CD4-positive, CD25-positive, alpha-beta regulatory T cell (primary cell): ENCODE measurements at regions not wholly inside any gene's neighbourhood (a gene's known extent, or its start where the extent isn't known, plus 50 kb on each side); places are given as distances from the start of the nearest gene placed in this dataset.
A peak's percentile ranks its signal among the peaks of the same experiment; 100 is the strongest.
"Not testable (repeated sequence)": the region's sequence is repeated elsewhere in the genome, so short reads cannot be mapped to it uniquely, and the experiment has no call there.

ENCODE experiments used
- ATAC-seq, 2 donors: fragments of 150-1000 bp; cut with Tn5 transposase; one replicate each; pipeline ENCODE4 v1.10.0; 2021; ENCODE audit warnings: low read depth in 2 of 2, moderate number of reproducible peaks in 2 of 2, moderate library complexity in 1 of 2
- DNase-seq, 3 donors: peaks; one replicate each; pipeline versions ENCODE4 v3.0.0 to v3.0.0-alpha.2; 2012 to 2022; ENCODE audit warnings: mixed read lengths in 1 of 3
- H3K27ac ChIP-seq: one replicate; pipeline ENCODE4 v1.7.0; 2013; ENCODE audit warnings: mild to moderate bottlenecking, low read length; ENCODE audit not compliant: insufficient read depth, poor library complexity, severe bottlenecking
- H3K27me3 ChIP-seq: one replicate; pipeline ENCODE4 v1.7.0; 2013; ENCODE audit warnings: low read length; ENCODE audit not compliant: control insufficient read depth, insufficient read depth
- H3K36me3 ChIP-seq: one replicate; pipeline ENCODE4 v1.7.0; 2013; ENCODE audit warnings: mild to moderate bottlenecking, low read length, moderate library complexity; ENCODE audit not compliant: control insufficient read depth, insufficient read depth
- H3K4me1 ChIP-seq: 2 replicates; pipeline ENCODE4 v1.7.0; 2013; ENCODE audit warnings: mild to moderate bottlenecking, low read length; ENCODE audit not compliant: insufficient read depth, control insufficient read depth, poor library complexity, severe bottlenecking
- H3K4me3 ChIP-seq: one replicate; pipeline ENCODE4 v1.7.0; 2013; ENCODE audit warnings: low read depth, mild to moderate bottlenecking, low read length, moderate library complexity
- H3K9me3 ChIP-seq, 2 experiments: 1 replicate in 1 of 2; 2 replicates in 1 of 2; pipeline ENCODE4 v1.7.0; 2013; ENCODE audit warnings: low read length in 2 of 2, mild to moderate bottlenecking in 1 of 2, moderate library complexity in 1 of 2; ENCODE audit not compliant: control insufficient read depth in 2 of 2
- H3K27ac Mint-ChIP-seq, 3 donors: one replicate each; pipeline ENCODE4 v1.8.0; 2020 to 2022; ENCODE audit warnings: mild to moderate bottlenecking in 3 of 3, mixed read lengths in 3 of 3, moderate library complexity in 2 of 3
- H3K27me3 Mint-ChIP-seq: one replicate; pipeline ENCODE4 v1.8.0; 2022; ENCODE audit warnings: mild to moderate bottlenecking, mixed read lengths
- H3K36me3 Mint-ChIP-seq: one replicate; pipeline ENCODE4 v1.8.0; 2020; ENCODE audit warnings: mixed read lengths
- H3K4me1 Mint-ChIP-seq, 4 donors: one replicate each; pipeline ENCODE4 v1.8.0; 2020 to 2022; ENCODE audit warnings: mixed read lengths in 4 of 4, mild to moderate bottlenecking in 1 of 4
- H3K4me3 Mint-ChIP-seq, 4 donors: one replicate each; pipeline ENCODE4 v1.8.0; 2020 to 2022; ENCODE audit warnings: mild to moderate bottlenecking in 4 of 4, mixed read lengths in 4 of 4, moderate library complexity in 3 of 4
- H3K9me3 Mint-ChIP-seq, 7 donors: one replicate each; pipeline ENCODE4 v1.8.0; 2020 to 2022; ENCODE audit warnings: mixed read lengths in 7 of 7, mild to moderate bottlenecking in 3 of 7, moderate library complexity in 2 of 7

DNA sequence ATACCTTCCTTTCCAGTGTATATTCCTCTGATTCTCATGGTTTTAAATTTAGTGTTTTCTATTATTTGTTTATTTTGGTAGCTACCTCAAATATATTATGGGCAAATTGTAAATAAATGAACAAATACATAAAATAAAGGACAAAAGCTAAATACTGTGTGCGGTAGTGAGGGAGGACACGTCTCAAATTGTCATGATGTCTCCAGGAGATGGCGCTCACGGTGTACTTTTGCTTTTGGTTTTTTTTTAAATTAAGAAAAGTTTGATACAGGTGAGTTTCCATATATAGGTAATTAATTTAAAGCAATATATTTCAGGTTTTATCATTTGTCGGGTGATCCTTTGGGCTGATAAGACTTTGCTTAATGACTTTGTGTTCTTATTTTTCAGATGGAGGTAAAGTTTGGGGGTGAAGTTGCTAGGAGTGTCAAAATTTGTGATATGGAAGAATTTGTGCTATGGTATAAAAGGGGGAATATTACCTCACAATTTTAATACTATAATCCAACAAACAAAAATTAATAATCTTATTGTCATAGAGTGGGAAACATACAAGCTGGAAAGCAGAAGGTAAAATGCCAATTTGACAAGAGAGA is 68.4 kb upstream of the TMEM229A start:
- no peak overlapping the region for H3K27ac ChIP-seq
- H3K9me3 Mint-ChIP-seq, result peaks cover 0 to 13% (median 4%) of the 10 kb centered on the region in 7 donors
- ATAC-seq, result no peak
- no peaks in the 10 kb centered on the region for H3K4me1 Mint-ChIP-seq
- H3K27me3 Mint-ChIP-seq, result no peaks in the 10 kb centered on the region
- peak in 1 of 3 donors; percentile 8 for DNase-seq
- no peak overlapping the region for H3K4me3 ChIP-seq
- no peaks in the 10 kb centered on the region for H3K27me3 ChIP-seq
- H3K9me3 ChIP-seq, result no peaks in the 10 kb centered on the region
- H3K4me3 Mint-ChIP-seq, result no peak overlapping the region
- H3K27ac Mint-ChIP-seq, result no peak overlapping the region
- H3K36me3 ChIP-seq, result no peaks in the 10 kb centered on the region
- H3K4me1 ChIP-seq, result no peaks in the 10 kb centered on the region
- no peaks in the 10 kb centered on the region for H3K36me3 Mint-ChIP-seq

DNA sequence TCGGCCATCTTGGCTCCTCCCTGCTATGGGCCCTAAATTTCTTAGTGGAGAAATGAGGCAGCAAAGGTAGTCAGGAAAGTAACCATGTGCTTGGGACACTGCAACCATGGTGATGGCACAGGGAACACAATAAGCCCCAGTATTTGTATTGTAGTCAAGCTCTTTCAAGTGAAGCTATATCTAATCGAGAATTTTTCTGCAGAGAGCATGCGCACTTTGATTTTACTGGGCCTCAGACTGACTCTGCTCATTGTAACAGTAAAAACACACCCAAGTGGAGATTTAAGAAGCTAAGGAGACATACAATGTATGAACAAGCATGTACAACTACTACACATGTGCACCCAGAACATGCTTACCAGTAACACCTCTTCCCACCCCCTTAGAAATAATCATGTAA is 67.3 kb upstream of the TMEM229A start:
- Histone ChIP-seq H3K27ac (no peak overlapping the region), H3K4me1 (no peaks in the 10 kb centered on the region), H3K27me3 (no peaks in the 10 kb centered on the region), H3K36me3 (no peaks in the 10 kb centered on the region), H3K9me3 (no peaks in the 10 kb centered on the region), H3K4me3 (no peak overlapping the region)
- no peaks in the 10 kb centered on the region for H3K4me1 Mint-ChIP-seq
- H3K27me3 Mint-ChIP-seq, result no peaks in the 10 kb centered on the region
- H3K27ac Mint-ChIP-seq, result peak overlapping the region in 1 of 3 donors; percentile 38
- H3K36me3 Mint-ChIP-seq, result no peaks in the 10 kb centered on the region
- H3K9me3 Mint-ChIP-seq, result peaks cover 0 to 13% (median 4%) of the 10 kb centered on the region in 7 donors
- DNase-seq (no peak), ATAC-seq (no peak)
- H3K4me3 Mint-ChIP-seq, result no peak overlapping the region

DNA sequence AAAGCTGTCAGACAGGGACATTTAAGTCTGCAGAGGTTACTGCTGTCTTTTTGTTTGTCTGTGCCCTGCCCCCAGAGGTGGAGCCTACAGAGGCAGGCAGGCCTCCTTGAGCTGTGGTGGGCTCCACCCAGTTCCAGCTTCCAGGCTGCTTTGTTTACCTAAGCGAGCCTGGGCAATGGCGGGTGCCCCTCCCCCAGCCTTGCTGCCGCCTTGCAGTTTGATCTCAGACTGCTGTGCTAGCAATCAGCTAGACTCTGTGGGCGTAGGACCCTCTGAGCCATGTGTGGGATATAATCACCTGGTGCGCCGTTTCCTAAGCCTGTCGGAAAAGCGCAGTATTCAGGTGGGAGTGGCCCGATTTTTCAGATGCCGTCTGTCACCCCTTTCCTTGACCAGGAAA is 66.7 kb upstream of the TMEM229A start:
- not testable (repeated sequence) for H3K27me3 Mint-ChIP-seq, H3K4me1 ChIP-seq, H3K27ac Mint-ChIP-seq, H3K36me3 Mint-ChIP-seq, H3K9me3 ChIP-seq, ATAC-seq, H3K4me3 Mint-ChIP-seq, H3K27ac ChIP-seq, H3K36me3 ChIP-seq, H3K27me3 ChIP-seq, DNase-seq, H3K4me1 Mint-ChIP-seq, H3K4me3 ChIP-seq
- H3K9me3 Mint-ChIP-seq, result peaks cover 0 to 13% (median 4%) of the 10 kb centered on the region in 7 donors

DNA sequence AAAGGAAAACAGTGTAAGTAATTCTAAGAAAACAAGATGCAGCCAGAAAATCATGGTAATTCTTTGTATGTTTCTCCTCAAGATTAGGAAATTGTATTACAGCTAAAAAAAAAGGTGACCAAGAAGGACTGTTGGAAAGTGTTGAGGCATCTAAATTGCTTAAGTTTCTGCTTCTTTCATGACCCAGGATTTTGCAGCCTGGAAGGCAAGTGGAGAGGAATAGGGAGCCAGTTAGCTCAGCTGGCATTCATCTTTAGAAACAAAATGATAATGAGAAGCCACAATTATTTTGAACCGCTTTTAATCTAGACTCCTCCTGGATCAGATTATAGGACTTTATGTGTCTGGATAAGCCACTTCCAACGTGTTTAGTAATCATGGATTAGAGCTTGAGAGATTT is 56.8 kb upstream of the TMEM229A start:
- no peaks in the 10 kb centered on the region for H3K9me3 ChIP-seq
- no peak overlapping the region for H3K27ac Mint-ChIP-seq
- H3K4me3 Mint-ChIP-seq, result no peak overlapping the region
- H3K4me3 ChIP-seq, result no peak overlapping the region
- H3K27ac ChIP-seq, result no peak overlapping the region
- DNase-seq (no peak), ATAC-seq (no peak)
- H3K27me3 Mint-ChIP-seq, result no peaks in the 10 kb centered on the region
- H3K4me1 Mint-ChIP-seq, result no peaks in the 10 kb centered on the region
- no peaks in the 10 kb centered on the region for H3K36me3 Mint-ChIP-seq
- no peaks in the 10 kb centered on the region for H3K36me3 ChIP-seq
- no peaks in the 10 kb centered on the region for H3K4me1 ChIP-seq
- H3K27me3 ChIP-seq, result no peaks in the 10 kb centered on the region
- peaks cover 0 to 4% (median 0%) of the 10 kb centered on the region in 7 donors for H3K9me3 Mint-ChIP-seq

DNA sequence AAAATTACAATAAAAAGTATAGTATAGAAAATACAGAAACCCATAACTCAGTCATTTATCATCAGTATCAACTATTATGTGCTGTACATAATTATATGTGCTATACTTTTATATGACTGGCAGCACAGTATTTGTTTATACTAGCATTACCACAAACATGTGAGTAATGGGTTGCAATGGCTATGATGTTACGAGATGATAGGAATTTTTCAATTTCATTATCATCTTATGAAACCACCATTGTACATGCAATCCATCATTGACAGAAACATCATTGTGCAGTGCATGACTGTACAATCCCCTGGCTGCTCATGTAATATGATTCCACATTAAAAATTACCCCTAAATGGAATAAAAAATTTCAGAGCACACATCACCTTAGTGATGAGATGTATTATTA is 55.7 kb upstream of the TMEM229A start:
- Mint-ChIP-seq H3K27ac (no peak overlapping the region), H3K9me3 (peaks cover 0 to 4% (median 0%) of the 10 kb centered on the region in 7 donors), H3K4me3 (no peak overlapping the region), H3K4me1 (no peaks in the 10 kb centered on the region), H3K27me3 (no peaks in the 10 kb centered on the region), H3K36me3 (no peaks in the 10 kb centered on the region)
- Histone ChIP-seq H3K36me3 (no peaks in the 10 kb centered on the region), H3K4me3 (no peak overlapping the region), H3K27me3 (no peaks in the 10 kb centered on the region), H3K9me3 (no peaks in the 10 kb centered on the region), H3K27ac (no peak overlapping the region), H3K4me1 (no peaks in the 10 kb centered on the region)
- DNase-seq (no peak), ATAC-seq (no peak)

DNA sequence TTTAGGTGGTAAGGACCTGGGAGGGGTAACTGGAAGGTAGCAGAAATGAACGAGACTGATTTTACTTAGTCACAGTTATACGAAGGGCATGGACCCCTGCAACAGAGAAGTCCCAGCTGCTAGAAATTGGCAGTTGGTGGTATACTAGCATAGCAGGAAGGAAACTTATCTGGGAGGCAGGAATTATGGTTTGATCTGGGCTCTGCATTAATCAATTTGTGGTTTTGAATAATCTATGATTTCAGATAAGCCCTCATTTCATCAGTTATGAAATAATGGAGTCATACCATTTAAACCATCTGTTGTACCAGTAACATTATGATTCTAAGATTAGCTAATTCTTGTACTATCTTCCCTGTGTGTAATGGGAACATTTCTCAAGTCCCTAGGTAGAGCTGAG is 54.0 kb upstream of the TMEM229A start:
- H3K9me3 Mint-ChIP-seq, result peaks cover 0 to 4% (median 2%) of the 10 kb centered on the region in 7 donors
- H3K4me3 ChIP-seq, result no peak overlapping the region
- no peaks in the 10 kb centered on the region for H3K36me3 Mint-ChIP-seq
- no peaks in the 10 kb centered on the region for H3K4me1 ChIP-seq
- H3K27ac Mint-ChIP-seq, result no peak overlapping the region
- no peaks in the 10 kb centered on the region for H3K9me3 ChIP-seq
- H3K27me3 ChIP-seq, result no peaks in the 10 kb centered on the region
- ATAC-seq (no peak), DNase-seq (no peak)
- H3K36me3 ChIP-seq, result no peaks in the 10 kb centered on the region
- H3K27ac ChIP-seq, result no peak overlapping the region
- no peaks in the 10 kb centered on the region for H3K27me3 Mint-ChIP-seq
- no peak overlapping the region for H3K4me3 Mint-ChIP-seq
- no peaks in the 10 kb centered on the region for H3K4me1 Mint-ChIP-seq

DNA sequence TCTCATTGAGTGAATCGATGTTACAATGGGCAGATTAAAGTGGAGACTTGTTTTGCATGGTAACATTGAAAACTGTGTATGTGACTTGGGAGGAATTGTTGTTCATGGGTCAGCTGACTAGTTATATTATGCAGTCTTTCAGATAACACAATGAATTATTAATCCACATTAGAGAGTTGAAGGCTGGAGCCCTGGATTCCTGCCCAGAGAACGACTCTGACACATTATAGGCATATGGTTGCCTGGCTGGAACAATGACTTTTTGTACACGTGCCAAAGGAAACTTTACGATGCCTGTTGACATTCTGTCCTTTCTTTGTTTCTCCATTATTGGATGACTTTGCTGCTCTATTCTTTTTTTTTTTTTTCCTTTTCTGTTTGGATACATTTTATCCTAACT is 52.3 kb upstream of the TMEM229A start:
- H3K36me3 Mint-ChIP-seq, result no peaks in the 10 kb centered on the region
- no peak for ATAC-seq
- no peak overlapping the region for H3K4me3 ChIP-seq

DNA sequence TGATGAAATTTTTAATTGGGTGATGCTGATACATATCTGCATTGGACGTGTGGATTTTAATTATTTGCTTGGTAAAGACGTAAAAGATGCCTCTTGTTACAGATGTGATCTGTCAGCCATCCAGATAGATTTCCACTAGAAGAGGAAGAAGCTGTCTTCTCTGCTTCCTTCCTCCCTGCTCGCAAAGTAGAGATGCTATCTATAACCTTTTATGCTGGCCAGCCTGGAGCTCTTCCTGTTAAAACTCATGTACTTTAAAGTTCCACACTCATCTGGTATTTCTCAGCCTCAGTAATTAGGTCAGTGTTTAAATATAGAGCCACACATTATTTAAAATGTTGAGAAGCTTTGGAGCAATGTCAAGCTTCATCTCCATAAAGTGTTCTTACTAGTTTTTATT is 51.2 kb upstream of the TMEM229A start:
- H3K9me3 ChIP-seq, result no peaks in the 10 kb centered on the region
- ATAC-seq, result no peak
- H3K9me3 Mint-ChIP-seq, result peaks cover 0 to 4% (median 2%) of the 10 kb centered on the region in 7 donors
- H3K4me1 ChIP-seq, result no peaks in the 10 kb centered on the region
- H3K4me3 Mint-ChIP-seq, result no peak overlapping the region
- H3K36me3 Mint-ChIP-seq, result no peaks in the 10 kb centered on the region
- no peak overlapping the region for H3K4me3 ChIP-seq
- DNase-seq, result no peak
- no peaks in the 10 kb centered on the region for H3K4me1 Mint-ChIP-seq
- H3K36me3 ChIP-seq, result no peaks in the 10 kb centered on the region
- H3K27me3 ChIP-seq, result no peaks in the 10 kb centered on the region
- H3K27me3 Mint-ChIP-seq, result no peaks in the 10 kb centered on the region
- H3K27ac ChIP-seq, result no peak overlapping the region
- H3K27ac Mint-ChIP-seq, result no peak overlapping the region

More for the DNA sequence above, 52.3 kb upstream of the TMEM229A start:
- Mint-ChIP-seq H3K9me3 (peaks cover 0 to 4% (median 2%) of the 10 kb centered on the region in 7 donors), H3K27me3 (no peaks in the 10 kb centered on the region), H3K4me1 (no peaks in the 10 kb centered on the region), H3K27ac (peak overlapping the region in 1 of 3 donors; percentile 60), H3K4me3 (no peak overlapping the region)
- Histone ChIP-seq H3K27me3 (no peaks in the 10 kb centered on the region), H3K27ac (no peak overlapping the region), H3K4me1 (no peaks in the 10 kb centered on the region), H3K9me3 (no peaks in the 10 kb centered on the region), H3K36me3 (no peaks in the 10 kb centered on the region)
- DNase-seq, result no peak
